Upper lobe of left lung (tissue), 4 donors: ENCODE measurements at regions not wholly inside any gene's neighbourhood (a gene's known extent, or its start where the extent isn't known, plus 50 kb on each side); places are given as distances from the start of the nearest gene placed in this dataset.

ENCODE experiments used
- CTCF ChIP-seq, 6 experiments: fragments of 450-650 bp in 4 of 6; fragments of 200-600 bp in 2 of 6; sonication (generic) in 2 of 6; IDR thresholded peaks; one replicate each; pipeline ENCODE4 v1.5.1; 2016 to 2019; ENCODE audit warnings: antibody characterized with exemption in 6 of 6
- EP300 ChIP-seq, 4 donors: sonication (generic); formaldehyde crosslinking; IDR thresholded peaks; one replicate each; pipeline ENCODE4 v1.5.1; 2017; ENCODE audit warnings: antibody characterized with exemption in 4 of 4, control low read depth in 2 of 4
- POLR2A ChIP-seq, 4 donors: fragments of 450-650 bp; IDR thresholded peaks; one replicate each; pipeline ENCODE4 v1.5.1; 2016 to 2017; ENCODE audit warnings: antibody characterized with exemption in 4 of 4, mild to moderate bottlenecking in 2 of 4

GRCh38 chr5:118554241-118554640 is 434.1 kb downstream of the DTWD2 start:
- TF ChIP-seq CTCF (IDR thresholded peaks at IDR 0.05) (no peak), POLR2A (IDR thresholded peaks at IDR 0.05) (no peak), EP300 (IDR thresholded peaks at IDR 0.05) (no peak)
